ENCODE measurements at regions not wholly inside any gene's neighbourhood (a gene's known extent, or its start where the extent isn't known, plus 50 kb on each side); places are given as distances from the start of the nearest gene placed in this dataset.

DNA sequence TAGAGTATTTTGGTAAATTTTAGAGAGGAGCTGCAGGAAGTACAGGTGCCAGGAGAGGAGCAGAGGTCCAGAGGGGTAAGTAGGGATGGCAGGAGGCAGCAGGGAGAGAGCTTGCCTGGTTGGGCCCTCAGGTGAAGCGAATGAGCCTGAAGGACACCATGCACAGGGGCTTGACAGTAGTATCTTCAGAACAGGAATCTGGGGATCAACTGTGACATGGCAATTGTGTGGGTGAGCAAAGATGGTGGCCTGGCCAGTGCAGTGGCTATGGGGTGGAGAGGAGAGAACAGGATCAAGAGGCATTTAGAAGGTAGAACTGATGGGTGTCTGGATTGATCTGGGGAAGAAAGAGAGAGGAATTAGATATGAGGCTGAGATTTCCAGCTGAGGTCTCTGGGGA lies 64.5 kb upstream of the SMOX start:
- Histone ChIP-seq H4K5ac (ENCODE audit: low read depth, low read length) (peak overlapping the region; percentile 30), H4K8ac (ENCODE audit: low read depth in 2 of 2, low read length in 2 of 2) (peak overlapping the region; percentile 73 to 84; a peak in 2 of 4 replicates), H3K9me1 (ENCODE audit: insufficient read depth, low read length) (peaks cover 23% of the 10 kb centered on the region), H2BK120ac (ENCODE audit: low read depth, low read length) (peak overlapping the region; percentile 99), H2AK9ac (replicated peaks; ENCODE audit: low read depth, low read length, poor library complexity) (no peak overlapping the region), H4K91ac (ENCODE audit: insufficient read depth, low read depth, low read length) (peak overlapping the region; percentile 84), H3K4me2 (ENCODE audit: low read depth, low read length) (no peak overlapping the region), H3K23ac (ENCODE audit: low read depth, low read length) (peak overlapping the region; percentile 49; the same call in 1 of the 2 replicates), H3K18ac (ENCODE audit: low read depth, low read length) (0 out of 2 replicates have a peak overlapping the region, but pooled peaks have one; percentile 17), H3K9ac (ENCODE audit: low read depth, low read length) (no peak overlapping the region), H3K14ac (replicated peaks; ENCODE audit: low read depth, low read length) (peak overlapping the region; percentile 90), H3K4me1 (ENCODE audit: control insufficient read depth, insufficient read depth, low read length) (peaks cover 22% of the 10 kb centered on the region), H3K27ac (ENCODE audit: insufficient read depth, low read length) (0 out of 2 replicates have a peak overlapping the region, but pooled peaks have one; percentile 27), H3K27me3 (ENCODE audit: control insufficient read depth, insufficient read depth, low read length) (no peaks in the 10 kb centered on the region), H4K20me1 (ENCODE audit: insufficient read depth, low read length) (peaks cover 3% of the 10 kb centered on the region; the same call in 1 of the 2 replicates), H3K79me1 (ENCODE audit: low read depth in 1 of 2, low read length in 2 of 2) (peaks cover 5 to 26% of the 10 kb centered on the region in 2 experiments; a peak in 3 of 4 replicates), H2BK5ac (ENCODE audit: low read depth, low read length, poor library complexity, severe bottlenecking) (peak overlapping the region; percentile 91), H3K36me3 (ENCODE audit: control insufficient read depth, insufficient read depth, low read length) (no peaks in the 10 kb centered on the region), H2AK5ac (ENCODE audit: low read depth, low read length) (peak overlapping the region; percentile 76; the same call in 1 of the 2 replicates), H3K56ac (ENCODE audit: extremely low read depth, insufficient read depth, low read length) (no peak overlapping the region), H3K9me3 (ENCODE audit: control insufficient read depth, insufficient read depth, low read length) (no peaks in the 10 kb centered on the region), H2BK20ac (ENCODE audit: low read depth, low read length) (peak overlapping the region; percentile 92), H3K4ac (ENCODE audit: low read depth, low read length) (peak overlapping the region; percentile 92), H3K4me3 (ENCODE audit: insufficient read depth, low read depth, low read length) (no peak overlapping the region), H2BK15ac (ENCODE audit: low read depth, low read length) (peak overlapping the region; percentile 90; the same call in 2 of the 3 replicates), H2AFZ (replicated peaks; ENCODE audit: low read length, poor library complexity) (no peak overlapping the region)
- no TSS peak for BruUV-seq (replicated peaks)
- POLR2A ChIA-PET (ENCODE audit: unreplicated experiment) = no interaction called here
- dilution Hi-C loops (cut with HindIII; ENCODE audit: low sequenced_read_pairs, unreplicated experiment) (loop anchor here (10.0 kb wide), 1 partner anchor 59 kb away; no protein-coding TSS in a partner anchor), intact Hi-C loops (cut with micrococcal nuclease) (loop anchor here (2.0 to 10.0 kb wide), 2 partner anchors 195 to 409 kb away; partner anchors contain the start of gene PANK2), in situ Hi-C loops (cut with MboI; ENCODE audit: low sequenced_read_pairs) (loop anchor here (10.0 kb wide), 2 partner anchors 189 to 299 kb away; partner anchors contain the start of genes CENPB and SPEF1)
- 100% methylated on average over 1 of the region's 1 CpG; no CpG with 5 or more reads in 1 of the 2 experiments for WGBS, 2 experiments (ENCODE audit: extremely low coverage in 2 of 2, insufficient read length in 1 of 2)
- ATAC-seq (ENCODE audit: low read depth) (no peak), DNase-seq (no peak)
- TF ChIP-seq CEBPB (IDR thresholded peaks at IDR 0.05; ENCODE audit: low read depth, low read length) (no peak), RCOR1 (IDR thresholded peaks at IDR 0.05; ENCODE audit: insufficient replicate concordance, low read length) (no peak), RFX5 (IDR thresholded peaks at IDR 0.05; ENCODE audit: low read depth, low read length) (no peak), RAD21 (IDR thresholded peaks at IDR 0.05; ENCODE audit: low read length) (no peak), MAFK (IDR thresholded peaks at IDR 0.05; ENCODE audit: low read depth, low read length) (no peak), MAZ (IDR thresholded peaks at IDR 0.05; ENCODE audit: borderline replicate concordance, low read depth, low read length) (no peak), BHLHE40 (IDR thresholded peaks at IDR 0.05; ENCODE audit: low read depth, low read length) (no peak), CHD1 (IDR thresholded peaks at IDR 0.05; ENCODE audit: low read depth, low read length) (no peak)
- TF ChIP-seq, protein P1, sequence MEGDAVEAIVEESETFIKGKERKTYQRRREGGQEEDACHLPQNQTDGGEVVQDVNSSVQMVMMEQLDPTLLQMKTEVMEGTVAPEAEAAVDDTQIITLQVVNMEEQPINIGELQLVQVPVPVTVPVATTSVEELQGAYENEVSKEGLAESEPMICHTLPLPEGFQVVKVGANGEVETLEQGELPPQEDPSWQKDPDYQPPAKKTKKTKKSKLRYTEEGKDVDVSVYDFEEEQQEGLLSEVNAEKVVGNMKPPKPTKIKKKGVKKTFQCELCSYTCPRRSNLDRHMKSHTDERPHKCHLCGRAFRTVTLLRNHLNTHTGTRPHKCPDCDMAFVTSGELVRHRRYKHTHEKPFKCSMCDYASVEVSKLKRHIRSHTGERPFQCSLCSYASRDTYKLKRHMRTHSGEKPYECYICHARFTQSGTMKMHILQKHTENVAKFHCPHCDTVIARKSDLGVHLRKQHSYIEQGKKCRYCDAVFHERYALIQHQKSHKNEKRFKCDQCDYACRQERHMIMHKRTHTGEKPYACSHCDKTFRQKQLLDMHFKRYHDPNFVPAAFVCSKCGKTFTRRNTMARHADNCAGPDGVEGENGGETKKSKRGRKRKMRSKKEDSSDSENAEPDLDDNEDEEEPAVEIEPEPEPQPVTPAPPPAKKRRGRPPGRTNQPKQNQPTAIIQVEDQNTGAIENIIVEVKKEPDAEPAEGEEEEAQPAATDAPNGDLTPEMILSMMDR (conservative IDR thresholded peaks at IDR 0.05; ENCODE audit: low read depth, low read length) = no peak
- TF ChIP-seq, protein P2, sequence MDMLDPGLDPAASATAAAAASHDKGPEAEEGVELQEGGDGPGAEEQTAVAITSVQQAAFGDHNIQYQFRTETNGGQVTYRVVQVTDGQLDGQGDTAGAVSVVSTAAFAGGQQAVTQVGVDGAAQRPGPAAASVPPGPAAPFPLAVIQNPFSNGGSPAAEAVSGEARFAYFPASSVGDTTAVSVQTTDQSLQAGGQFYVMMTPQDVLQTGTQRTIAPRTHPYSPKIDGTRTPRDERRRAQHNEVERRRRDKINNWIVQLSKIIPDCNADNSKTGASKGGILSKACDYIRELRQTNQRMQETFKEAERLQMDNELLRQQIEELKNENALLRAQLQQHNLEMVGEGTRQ (IDR thresholded peaks at IDR 0.05; ENCODE audit: low read depth, low read length) = no peak
- TF ChIP-seq, protein P3, sequence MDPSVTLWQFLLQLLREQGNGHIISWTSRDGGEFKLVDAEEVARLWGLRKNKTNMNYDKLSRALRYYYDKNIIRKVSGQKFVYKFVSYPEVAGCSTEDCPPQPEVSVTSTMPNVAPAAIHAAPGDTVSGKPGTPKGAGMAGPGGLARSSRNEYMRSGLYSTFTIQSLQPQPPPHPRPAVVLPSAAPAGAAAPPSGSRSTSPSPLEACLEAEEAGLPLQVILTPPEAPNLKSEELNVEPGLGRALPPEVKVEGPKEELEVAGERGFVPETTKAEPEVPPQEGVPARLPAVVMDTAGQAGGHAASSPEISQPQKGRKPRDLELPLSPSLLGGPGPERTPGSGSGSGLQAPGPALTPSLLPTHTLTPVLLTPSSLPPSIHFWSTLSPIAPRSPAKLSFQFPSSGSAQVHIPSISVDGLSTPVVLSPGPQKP (IDR thresholded peaks at IDR 0.05; ENCODE audit: borderline replicate concordance, low read depth, low read length) = no peak
- CTCF ChIA-PET = interaction anchor here (1.0 kb wide), 1 partner anchor 71 kb away, joined by 3 read pairs; no protein-coding TSS in a partner anchor
